GM12873 (cell line): ENCODE measurements at regions not wholly inside any gene's neighbourhood (a gene's known extent, or its start where the extent isn't known, plus 50 kb on each side); places are given as distances from the start of the nearest gene placed in this dataset.
A peak's percentile ranks its signal among the peaks of the same experiment; 100 is the strongest.

ENCODE experiments used
- TF ChIP-seq, protein P1 (sequence below): IDR thresholded peaks from 2 replicates; pipeline ENCODE4 v1.5.1; 2012; ENCODE audit warnings: low read depth, mild to moderate bottlenecking, moderate library complexity, low read length, control low read depth; ENCODE audit not compliant: insufficient read depth; ENCODE audit errors: missing control alignments

DNA sequence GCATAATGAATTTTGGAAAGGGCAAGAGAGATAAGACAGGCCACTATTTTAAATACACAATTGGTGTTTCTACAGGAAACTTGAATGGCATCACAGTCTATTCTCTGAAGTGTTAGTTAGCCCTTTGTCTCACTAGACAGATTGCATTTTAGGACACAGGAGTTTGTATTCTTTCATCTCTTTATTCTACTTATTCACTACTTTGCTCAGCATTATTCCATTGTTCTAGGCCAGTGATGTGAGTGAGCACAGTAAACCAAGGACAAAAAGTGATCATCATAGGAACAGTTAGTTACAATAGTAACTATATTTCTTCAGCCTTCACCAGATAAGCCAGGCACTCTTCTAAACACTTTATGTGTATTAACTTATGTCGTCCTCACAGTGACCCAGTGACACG lies 150.2 kb upstream of the SLCO3A1 start:
- TF ChIP-seq, protein P1, sequence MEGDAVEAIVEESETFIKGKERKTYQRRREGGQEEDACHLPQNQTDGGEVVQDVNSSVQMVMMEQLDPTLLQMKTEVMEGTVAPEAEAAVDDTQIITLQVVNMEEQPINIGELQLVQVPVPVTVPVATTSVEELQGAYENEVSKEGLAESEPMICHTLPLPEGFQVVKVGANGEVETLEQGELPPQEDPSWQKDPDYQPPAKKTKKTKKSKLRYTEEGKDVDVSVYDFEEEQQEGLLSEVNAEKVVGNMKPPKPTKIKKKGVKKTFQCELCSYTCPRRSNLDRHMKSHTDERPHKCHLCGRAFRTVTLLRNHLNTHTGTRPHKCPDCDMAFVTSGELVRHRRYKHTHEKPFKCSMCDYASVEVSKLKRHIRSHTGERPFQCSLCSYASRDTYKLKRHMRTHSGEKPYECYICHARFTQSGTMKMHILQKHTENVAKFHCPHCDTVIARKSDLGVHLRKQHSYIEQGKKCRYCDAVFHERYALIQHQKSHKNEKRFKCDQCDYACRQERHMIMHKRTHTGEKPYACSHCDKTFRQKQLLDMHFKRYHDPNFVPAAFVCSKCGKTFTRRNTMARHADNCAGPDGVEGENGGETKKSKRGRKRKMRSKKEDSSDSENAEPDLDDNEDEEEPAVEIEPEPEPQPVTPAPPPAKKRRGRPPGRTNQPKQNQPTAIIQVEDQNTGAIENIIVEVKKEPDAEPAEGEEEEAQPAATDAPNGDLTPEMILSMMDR = no peak

DNA sequence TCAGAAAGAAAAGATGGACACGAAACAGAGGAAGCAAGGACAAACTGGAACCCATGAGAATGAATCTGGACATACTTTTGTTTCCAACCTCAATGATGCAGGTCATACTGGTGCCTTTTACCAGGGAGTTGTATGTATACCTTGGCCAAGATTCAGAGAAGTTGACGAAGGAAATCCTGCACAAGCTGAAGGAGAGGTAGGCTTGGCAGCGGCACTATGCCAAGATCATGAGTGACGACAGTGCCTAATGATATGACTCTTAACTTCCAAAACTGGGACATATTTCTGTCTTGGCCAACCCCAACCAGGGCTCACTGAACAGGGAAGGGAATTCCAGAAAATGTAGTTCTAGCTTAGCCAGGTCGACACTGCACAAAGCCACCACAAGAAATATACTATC lies 149.2 kb upstream of the SLCO3A1 start:
- TF ChIP-seq, protein P1 = no peak

DNA sequence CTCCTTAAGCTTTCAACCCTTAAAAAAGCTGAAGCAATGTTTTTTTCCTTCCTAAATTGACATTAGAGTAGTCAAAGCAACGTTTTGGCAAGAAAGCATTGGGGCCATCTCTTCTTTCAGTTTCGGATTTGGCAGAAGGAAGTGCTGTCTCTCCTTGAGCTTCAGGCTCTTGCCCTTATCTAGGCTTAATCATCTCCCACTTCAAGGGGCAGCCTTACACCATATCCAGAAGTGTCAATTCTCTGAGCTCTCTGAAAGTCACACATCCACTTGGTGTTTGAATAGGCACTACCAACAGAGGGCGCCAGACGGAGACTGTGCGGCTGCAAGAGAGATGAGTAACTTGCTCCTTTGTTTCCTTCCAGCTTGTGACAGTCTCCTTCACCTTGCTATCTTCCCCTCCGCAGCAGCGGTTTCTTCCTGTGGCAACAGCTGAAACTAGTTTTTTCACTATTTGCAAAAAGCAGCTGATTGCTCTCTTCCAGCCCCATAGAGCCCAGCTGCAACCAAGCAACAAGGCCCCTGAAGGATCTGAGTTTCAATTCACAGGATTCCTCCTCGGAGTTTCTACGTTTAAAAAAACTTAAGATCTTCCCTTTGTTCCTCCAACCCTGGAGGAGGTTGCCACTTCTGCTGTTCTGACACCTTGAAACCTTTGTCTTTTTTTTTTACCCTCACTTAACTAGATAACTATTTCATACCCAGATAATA lies 147.0 kb upstream of the SLCO3A1 start:
- TF ChIP-seq, protein P1 = peak; percentile 95

DNA sequence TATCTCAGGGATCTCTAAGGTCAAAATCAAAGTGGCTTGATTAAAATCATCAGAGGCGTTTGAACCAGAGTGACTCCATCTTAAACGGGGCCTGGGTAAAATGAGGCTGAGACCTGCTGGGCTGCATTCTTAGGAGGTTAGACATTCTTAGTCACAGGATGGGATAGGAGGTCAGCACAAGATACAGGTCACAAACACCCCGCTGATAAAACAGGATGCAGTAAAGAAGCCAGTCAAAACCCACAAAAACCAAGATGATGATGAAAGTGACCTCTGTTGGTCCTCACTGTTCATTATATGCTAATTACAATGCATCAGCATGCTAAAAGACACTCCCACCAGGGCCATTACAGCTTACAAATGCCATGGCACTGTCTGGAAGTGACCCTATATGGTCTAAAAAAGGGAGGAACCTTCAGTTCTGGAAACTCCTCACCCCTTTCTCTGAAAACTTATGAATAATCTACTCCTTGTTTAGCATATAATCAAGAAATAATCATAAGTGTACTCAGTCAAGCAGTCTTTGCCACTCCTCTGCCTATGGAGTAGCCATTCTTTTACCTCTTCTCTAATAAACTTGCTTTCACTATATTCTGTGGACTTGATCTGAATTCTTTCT lies 143.3 kb upstream of the SLCO3A1 start:
- TF ChIP-seq, protein P1 = no peak

DNA sequence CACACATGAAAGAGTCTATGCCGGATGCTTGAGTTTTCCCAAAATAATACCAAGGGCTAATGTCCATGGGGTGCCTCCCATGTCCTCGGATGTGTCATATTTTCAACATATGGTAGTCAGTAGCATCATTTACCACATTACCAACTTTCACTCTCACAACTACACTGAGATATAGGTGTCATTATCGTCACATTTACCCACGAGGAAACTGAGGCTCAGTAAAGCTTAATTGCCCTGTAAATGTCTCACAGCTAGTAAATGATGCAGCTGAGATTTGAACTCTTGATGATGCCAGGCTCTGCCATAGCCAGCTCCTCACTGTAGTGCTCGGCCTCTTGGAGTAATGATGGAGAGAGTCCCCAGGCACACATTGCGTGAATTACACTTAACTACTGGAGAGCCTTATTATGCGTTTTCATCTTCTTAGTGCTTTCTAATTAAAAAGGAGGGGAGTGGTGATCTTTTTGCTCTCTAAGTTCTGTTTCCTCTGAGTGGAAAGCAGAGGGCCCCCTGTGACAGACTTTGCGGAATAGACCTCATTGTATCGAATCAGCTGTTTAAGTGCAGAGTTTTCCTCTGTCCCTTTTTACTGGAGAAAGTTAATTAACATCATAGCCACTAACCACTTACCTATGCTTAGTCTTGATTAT lies 142.0 kb upstream of the SLCO3A1 start:
- TF ChIP-seq, protein P1 = no peak

DNA sequence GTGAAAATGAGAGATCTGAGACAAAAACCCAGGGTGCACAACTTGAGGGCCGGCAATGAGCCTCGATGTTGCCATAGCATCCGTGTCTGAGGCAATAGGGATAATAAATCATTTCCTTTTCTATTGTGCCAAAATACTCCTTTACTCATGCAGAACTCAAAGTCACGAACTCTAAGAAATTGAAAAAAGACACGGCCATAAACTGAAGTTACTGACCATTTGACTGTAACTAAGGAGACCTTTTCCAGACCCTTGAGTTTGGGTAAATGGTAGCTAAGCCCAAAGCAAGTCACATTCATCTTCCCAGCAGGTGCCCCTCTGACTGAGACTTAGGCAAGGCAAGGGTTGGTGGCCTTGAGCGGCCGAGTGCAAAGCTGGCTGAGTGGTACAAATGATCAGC lies 141.2 kb upstream of the SLCO3A1 start:
- TF ChIP-seq, protein P1 = no peak

DNA sequence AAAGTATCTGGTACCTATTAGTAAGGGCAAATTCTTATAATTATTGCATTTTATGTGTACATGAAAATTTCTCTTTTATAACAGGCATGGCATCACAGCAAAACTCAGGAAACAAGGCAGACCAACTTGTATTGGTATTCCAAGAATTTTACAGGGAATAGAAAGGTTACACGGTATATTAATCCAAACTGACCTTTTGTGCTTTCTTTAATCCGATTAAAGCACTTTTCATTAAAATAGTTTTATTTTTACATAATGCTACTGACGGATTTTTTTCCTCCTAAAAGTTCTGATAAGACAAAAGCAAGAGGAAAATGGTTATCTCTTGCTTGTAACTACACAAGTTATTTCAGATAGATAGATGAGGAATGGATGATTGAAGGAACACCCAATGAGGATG lies 137.0 kb upstream of the SLCO3A1 start:
- TF ChIP-seq, protein P1 = no peak
